GM12864 (cell line): ENCODE measurements at regions not wholly inside any gene's neighbourhood (a gene's known extent, or its start where the extent isn't known, plus 50 kb on each side); places are given as distances from the start of the nearest gene placed in this dataset.

Source experiments
- DNase-seq: peaks from one replicate; pipeline ENCODE4 v3.0.0-alpha.2; 2011; ENCODE audit warnings: low read depth
- H3K4me3 ChIP-seq: 2 replicates; pipeline ENCODE4 v1.5.1; 2011; ENCODE audit warnings: mild to moderate bottlenecking, low read depth, low read length, control low read depth
- TF ChIP-seq, protein P1 (sequence below): IDR thresholded peaks from 2 replicates; pipeline ENCODE4 v1.5.1; 2011; ENCODE audit warnings: low read depth, mild to moderate bottlenecking, moderate library complexity, low read length, control low read depth, inconsistent platforms; ENCODE audit errors: missing control alignments

- no peak for DNase-seq
- no peak overlapping the region for H3K4me3 ChIP-seq
- TF ChIP-seq, protein P1, sequence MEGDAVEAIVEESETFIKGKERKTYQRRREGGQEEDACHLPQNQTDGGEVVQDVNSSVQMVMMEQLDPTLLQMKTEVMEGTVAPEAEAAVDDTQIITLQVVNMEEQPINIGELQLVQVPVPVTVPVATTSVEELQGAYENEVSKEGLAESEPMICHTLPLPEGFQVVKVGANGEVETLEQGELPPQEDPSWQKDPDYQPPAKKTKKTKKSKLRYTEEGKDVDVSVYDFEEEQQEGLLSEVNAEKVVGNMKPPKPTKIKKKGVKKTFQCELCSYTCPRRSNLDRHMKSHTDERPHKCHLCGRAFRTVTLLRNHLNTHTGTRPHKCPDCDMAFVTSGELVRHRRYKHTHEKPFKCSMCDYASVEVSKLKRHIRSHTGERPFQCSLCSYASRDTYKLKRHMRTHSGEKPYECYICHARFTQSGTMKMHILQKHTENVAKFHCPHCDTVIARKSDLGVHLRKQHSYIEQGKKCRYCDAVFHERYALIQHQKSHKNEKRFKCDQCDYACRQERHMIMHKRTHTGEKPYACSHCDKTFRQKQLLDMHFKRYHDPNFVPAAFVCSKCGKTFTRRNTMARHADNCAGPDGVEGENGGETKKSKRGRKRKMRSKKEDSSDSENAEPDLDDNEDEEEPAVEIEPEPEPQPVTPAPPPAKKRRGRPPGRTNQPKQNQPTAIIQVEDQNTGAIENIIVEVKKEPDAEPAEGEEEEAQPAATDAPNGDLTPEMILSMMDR = no peak
Observed at GRCh38 chr3:45277636-45278035, 51.5 kb upstream of the TMEM158 start.

DNA sequence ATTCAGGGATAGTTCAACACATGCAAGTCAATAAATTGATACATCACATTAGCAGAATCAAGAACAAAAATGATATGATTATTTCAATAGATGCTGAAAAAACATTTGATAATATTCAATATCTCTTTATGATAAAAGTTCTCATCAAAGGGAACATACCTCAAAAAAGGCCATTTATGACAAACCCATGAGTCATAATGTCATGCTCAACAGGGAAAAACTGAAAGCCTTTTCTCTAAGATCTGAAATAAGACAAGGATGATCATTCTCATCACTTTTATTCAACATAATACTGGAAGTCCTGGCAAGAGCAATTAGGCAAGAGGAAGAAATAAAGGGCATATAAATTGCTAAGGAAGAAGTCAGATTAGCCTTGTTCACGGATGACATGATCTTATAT, 54.1 kb upstream of the TMEM158 start:
- no peak for DNase-seq
- TF ChIP-seq, protein P1 = no peak
- H3K4me3 ChIP-seq = no peak overlapping the region

- H3K4me3 ChIP-seq = no peak overlapping the region
- DNase-seq = no peak
- TF ChIP-seq, protein P1 = no peak
Observed at GRCh38 chr3:45280971-45281370, 54.9 kb upstream of the TMEM158 start.

- DNase-seq = no peak
- H3K4me3 ChIP-seq = no peak overlapping the region
- TF ChIP-seq, protein P1 = no peak
Observed at GRCh38 chr3:45283471-45283870, 57.4 kb upstream of the TMEM158 start.

DNA sequence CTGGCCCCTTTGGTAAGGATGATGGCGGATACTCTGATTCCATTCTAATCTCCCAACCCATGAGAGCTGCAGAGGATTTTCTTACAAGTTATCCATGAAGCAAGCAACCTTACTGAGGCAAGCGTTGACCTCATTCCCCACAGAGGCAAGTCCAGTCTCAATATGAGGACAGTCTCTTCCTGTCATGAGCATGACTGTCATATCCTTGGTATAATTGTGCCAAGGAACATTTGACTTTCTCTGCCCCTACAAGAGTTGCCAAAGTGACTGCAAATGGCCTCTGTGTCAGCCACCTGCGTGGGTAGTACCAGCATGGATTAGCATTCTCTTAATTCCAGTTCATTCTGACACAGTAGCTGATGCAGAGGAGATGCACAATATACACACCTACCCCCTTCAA, 71.2 kb upstream of the TMEM158 start:
- TF ChIP-seq, protein P1 = no peak
- no peak for DNase-seq
- no peak overlapping the region for H3K4me3 ChIP-seq

GRCh38 chr3:45302470-45302869, 76.4 kb upstream of the TMEM158 start:
- no peak for DNase-seq
- TF ChIP-seq, protein P1 = no peak

DNA sequence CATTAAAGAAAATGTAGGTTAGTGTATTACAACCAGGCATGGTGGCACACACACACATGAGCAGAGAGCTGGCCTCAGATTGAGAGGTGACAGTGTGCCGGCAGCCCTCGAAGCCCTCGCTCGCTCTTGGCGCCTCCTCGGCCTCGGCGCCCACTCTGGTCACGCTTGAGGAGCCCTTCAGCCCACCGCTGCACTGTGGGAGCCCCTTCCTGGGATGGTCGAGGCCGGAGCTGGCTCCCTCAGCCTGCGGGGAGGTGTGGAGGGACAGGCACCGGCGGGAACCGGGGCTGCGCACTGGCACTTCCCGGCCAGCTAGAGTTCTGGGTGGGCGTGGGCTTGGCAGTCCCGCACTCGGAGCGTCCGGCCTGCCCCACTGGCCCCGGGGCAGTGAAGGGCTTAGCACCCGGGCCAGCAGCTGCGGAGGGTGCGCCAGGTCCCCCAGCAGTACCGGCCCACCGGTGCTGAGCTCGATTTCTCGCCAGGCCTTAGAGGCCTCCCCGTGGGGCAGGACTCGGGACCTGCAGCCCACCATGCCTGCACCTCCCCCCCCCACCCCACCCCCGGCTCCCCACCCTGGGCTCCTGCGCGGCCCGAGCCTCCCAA, 80.4 kb upstream of the TMEM158 start:
- no peak for DNase-seq
- TF ChIP-seq, protein P1 = no peak
- no peak overlapping the region for H3K4me3 ChIP-seq

More at GRCh38 chr3:45302470-45302869, 76.4 kb upstream of the TMEM158 start:
- H3K4me3 ChIP-seq = no peak overlapping the region
